ENCODE measurements at regions not wholly inside any gene's neighbourhood (a gene's known extent, or its start where the extent isn't known, plus 50 kb on each side); places are given as distances from the start of the nearest gene placed in this dataset.

DNA sequence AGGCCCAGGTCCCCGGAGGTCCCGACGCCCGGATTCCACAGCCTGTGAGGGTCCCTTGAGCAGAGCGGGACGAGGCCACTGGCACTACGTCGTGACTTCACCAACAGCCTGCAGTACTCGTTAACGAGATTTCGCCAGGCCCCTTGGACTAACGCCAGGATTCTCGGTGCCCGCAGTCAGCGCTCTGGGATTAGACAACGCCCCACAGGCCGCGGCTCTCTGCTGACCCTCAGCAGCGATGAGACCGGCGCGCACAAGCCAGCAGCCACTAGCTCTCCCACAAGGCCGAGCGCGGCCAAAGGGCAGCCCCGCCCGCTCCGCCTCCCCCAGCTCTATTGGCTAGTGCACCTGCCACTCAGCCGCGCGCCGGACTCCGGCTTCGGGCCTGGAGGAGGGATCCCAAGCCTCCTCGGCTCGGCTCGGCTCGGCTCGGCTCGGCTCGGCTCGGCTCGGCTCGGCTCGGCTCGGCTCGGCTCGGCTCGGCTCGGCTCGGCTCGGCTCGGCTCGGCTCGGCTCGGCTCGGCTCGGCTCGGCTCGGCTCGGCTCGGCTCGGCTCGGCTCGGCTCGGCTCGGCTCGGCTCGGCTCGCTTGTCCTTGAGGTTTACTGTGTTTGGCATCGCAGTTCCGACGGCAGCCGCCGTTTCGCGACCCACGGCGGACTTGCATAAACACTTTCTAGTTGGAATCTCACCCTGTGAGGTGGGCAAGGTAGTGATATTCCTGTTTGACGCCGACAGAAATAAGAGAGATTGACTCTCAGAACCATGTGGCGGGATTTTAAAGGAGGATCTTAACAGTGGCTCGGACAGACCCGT, 231.7 kb upstream of the SERP2 start (continued):
- TF ChIP-seq, protein P1, sequence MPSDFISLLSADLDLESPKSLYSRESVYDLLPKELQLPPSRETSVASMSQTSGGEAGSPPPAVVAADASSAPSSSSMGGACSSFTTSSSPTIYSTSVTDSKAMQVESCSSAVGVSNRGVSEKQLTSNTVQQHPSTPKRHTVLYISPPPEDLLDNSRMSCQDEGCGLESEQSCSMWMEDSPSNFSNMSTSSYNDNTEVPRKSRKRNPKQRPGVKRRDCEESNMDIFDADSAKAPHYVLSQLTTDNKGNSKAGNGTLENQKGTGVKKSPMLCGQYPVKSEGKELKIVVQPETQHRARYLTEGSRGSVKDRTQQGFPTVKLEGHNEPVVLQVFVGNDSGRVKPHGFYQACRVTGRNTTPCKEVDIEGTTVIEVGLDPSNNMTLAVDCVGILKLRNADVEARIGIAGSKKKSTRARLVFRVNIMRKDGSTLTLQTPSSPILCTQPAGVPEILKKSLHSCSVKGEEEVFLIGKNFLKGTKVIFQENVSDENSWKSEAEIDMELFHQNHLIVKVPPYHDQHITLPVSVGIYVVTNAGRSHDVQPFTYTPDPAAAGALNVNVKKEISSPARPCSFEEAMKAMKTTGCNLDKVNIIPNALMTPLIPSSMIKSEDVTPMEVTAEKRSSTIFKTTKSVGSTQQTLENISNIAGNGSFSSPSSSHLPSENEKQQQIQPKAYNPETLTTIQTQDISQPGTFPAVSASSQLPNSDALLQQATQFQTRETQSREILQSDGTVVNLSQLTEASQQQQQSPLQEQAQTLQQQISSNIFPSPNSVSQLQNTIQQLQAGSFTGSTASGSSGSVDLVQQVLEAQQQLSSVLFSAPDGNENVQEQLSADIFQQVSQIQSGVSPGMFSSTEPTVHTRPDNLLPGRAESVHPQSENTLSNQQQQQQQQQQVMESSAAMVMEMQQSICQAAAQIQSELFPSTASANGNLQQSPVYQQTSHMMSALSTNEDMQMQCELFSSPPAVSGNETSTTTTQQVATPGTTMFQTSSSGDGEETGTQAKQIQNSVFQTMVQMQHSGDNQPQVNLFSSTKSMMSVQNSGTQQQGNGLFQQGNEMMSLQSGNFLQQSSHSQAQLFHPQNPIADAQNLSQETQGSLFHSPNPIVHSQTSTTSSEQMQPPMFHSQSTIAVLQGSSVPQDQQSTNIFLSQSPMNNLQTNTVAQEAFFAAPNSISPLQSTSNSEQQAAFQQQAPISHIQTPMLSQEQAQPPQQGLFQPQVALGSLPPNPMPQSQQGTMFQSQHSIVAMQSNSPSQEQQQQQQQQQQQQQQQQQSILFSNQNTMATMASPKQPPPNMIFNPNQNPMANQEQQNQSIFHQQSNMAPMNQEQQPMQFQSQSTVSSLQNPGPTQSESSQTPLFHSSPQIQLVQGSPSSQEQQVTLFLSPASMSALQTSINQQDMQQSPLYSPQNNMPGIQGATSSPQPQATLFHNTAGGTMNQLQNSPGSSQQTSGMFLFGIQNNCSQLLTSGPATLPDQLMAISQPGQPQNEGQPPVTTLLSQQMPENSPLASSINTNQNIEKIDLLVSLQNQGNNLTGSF (CRISPR knock-in tag; IDR thresholded peaks at IDR 0.05): peak; percentile 68
- TF ChIP-seq CHD4 (IDR thresholded peaks at IDR 0.05; ENCODE audit: borderline replicate concordance, low read length) (no peak), KLF11 (CRISPR knock-in tag; IDR thresholded peaks at IDR 0.05) (no peak), U2AF1 (optimal IDR thresholded peaks at IDR 0.05; ENCODE audit: low read depth, low read length) (peak; percentile 74), AKAP8 (CRISPR knock-in tag; IDR thresholded peaks at IDR 0.05) (no peak), YY1 (IDR thresholded peaks at IDR 0.05; ENCODE audit: insufficient read depth, insufficient replicate concordance, low read depth, low read length) (peak; percentile 18), ZNF367 (CRISPR knock-in tag; IDR thresholded peaks at IDR 0.05; ENCODE audit: borderline replicate concordance) (no peak; the same call in 1 of the 2 replicates), ZNF234 (CRISPR knock-in tag; conservative IDR thresholded peaks at IDR 0.05) (no peak), POLR2AphosphoS5 (IDR thresholded peaks at IDR 0.05; ENCODE audit: low read depth, low read length) (peak; percentile 91), AGO2 (optimal IDR thresholded peaks at IDR 0.05; ENCODE audit: low read depth, low read length) (no peak)
- TF ChIP-seq, protein P2, sequence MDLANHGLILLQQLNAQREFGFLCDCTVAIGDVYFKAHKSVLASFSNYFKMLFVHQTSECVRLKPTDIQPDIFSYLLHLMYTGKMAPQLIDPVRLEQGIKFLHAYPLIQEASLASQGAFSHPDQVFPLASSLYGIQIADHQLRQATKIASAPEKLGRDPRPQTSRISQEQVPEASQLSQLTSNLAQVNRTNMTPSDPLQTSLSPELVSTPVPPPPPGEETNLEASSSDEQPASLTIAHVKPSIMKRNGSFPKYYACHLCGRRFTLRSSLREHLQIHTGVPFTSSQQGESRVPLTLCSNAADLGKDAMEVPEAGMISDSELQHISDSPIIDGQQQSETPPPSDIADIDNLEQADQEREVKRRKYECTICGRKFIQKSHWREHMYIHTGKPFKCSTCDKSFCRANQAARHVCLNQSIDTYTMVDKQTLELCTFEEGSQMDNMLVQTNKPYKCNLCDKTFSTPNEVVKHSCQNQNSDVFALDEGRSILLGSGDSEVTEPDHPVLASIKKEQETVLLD (CRISPR knock-in tag; IDR thresholded peaks at IDR 0.05; ENCODE audit: low read depth): peak; percentile 54
- TF ChIP-seq, protein P3, sequence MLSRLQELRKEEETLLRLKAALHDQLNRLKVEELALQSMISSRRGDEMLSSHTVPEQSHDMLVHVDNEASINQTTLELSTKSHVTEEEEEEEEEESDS (CRISPR knock-in tag; IDR thresholded peaks at IDR 0.05; ENCODE audit: borderline replicate concordance): no peak
- TF ChIP-seq, protein P4, sequence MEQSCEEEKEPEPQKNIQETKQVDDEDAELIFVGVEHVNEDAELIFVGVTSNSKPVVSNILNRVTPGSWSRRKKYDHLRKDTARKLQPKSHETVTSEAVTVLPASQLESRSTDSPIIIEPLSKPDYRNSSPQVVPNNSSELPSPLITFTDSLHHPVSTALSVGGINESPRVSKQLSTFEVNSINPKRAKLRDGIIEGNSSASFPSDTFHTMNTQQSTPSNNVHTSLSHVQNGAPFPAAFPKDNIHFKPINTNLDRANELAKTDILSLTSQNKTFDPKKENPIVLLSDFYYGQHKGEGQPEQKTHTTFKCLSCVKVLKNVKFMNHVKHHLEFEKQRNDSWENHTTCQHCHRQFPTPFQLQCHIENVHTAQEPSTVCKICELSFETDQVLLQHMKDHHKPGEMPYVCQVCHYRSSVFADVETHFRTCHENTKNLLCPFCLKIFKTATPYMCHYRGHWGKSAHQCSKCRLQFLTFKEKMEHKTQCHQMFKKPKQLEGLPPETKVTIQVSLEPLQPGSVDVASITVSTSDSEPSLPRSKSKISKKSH (CRISPR knock-in tag; IDR thresholded peaks at IDR 0.05; ENCODE audit: borderline replicate concordance): peak; percentile 85; the same call in 1 of the 2 replicates
- TF ChIP-seq, protein P5, sequence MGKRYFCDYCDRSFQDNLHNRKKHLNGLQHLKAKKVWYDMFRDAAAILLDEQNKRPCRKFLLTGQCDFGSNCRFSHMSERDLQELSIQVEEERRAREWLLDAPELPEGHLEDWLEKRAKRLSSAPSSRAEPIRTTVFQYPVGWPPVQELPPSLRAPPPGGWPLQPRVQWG (CRISPR knock-in tag; IDR thresholded peaks at IDR 0.05; ENCODE audit: borderline replicate concordance, low read depth): no peak; the same call in 1 of the 2 replicates
- TF ChIP-seq, protein P6, sequence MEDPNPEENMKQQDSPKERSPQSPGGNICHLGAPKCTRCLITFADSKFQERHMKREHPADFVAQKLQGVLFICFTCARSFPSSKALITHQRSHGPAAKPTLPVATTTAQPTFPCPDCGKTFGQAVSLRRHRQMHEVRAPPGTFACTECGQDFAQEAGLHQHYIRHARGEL (CRISPR knock-in tag; IDR thresholded peaks at IDR 0.05): no peak
- TF ChIP-seq, protein P7, sequence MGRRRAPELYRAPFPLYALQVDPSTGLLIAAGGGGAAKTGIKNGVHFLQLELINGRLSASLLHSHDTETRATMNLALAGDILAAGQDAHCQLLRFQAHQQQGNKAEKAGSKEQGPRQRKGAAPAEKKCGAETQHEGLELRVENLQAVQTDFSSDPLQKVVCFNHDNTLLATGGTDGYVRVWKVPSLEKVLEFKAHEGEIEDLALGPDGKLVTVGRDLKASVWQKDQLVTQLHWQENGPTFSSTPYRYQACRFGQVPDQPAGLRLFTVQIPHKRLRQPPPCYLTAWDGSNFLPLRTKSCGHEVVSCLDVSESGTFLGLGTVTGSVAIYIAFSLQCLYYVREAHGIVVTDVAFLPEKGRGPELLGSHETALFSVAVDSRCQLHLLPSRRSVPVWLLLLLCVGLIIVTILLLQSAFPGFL (CRISPR knock-in tag; IDR thresholded peaks at IDR 0.05): no peak
- TF ChIP-seq, protein P8, sequence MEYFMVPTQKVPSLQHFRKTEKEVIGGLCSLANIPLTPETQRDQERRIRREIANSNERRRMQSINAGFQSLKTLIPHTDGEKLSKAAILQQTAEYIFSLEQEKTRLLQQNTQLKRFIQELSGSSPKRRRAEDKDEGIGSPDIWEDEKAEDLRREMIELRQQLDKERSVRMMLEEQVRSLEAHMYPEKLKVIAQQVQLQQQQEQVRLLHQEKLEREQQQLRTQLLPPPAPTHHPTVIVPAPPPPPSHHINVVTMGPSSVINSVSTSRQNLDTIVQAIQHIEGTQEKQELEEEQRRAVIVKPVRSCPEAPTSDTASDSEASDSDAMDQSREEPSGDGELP (IDR thresholded peaks at IDR 0.05; ENCODE audit: borderline replicate concordance, low read depth): peak; percentile 36; the same call in 1 of the 2 replicates
